WTC11 (cell line): ENCODE measurements at regions not wholly inside any gene's neighbourhood (a gene's known extent, or its start where the extent isn't known, plus 50 kb on each side); places are given as distances from the start of the nearest gene placed in this dataset.

Experiments
- ATAC-seq: fragments of 200-7000 bp; cut with Tn5 transposase; 2 replicates; pipeline ENCODE4 v1.10.0; 2021; ENCODE audit warnings: mild to moderate bottlenecking, moderate library complexity
- CTCF ChIA-PET: fragments of 300-600 bp; sonication (Branson Sonifier 250); formaldehyde crosslinking; loops from one replicate; lab custom pipeline; 2021; ENCODE audit warnings: antibody characterized with exemption; lab: Charles Lee
- POLR2A ChIA-PET: fragments of 350-600 bp; sonication (Branson Sonifier 250); formaldehyde crosslinking; loops from one replicate; lab custom pipeline; 2021; ENCODE audit warnings: antibody characterized with exemption; lab: Charles Lee
- DNase-seq: peaks from one replicate; pipeline ENCODE4 v3.0.0; 2021; ENCODE audit warnings: low spot score
- H3K27ac Mint-ChIP-seq: 2 replicates; pipeline ENCODE4 v1.8.0; 2021; ENCODE audit warnings: mixed read lengths
- H3K27me3 Mint-ChIP-seq: 2 replicates; pipeline ENCODE4 v1.8.0; 2021; ENCODE audit warnings: low read depth, mild to moderate bottlenecking, moderate library complexity, mixed read lengths
- H3K36me3 Mint-ChIP-seq: 2 replicates; pipeline ENCODE4 v1.8.0; 2021; ENCODE audit warnings: mixed read lengths
- H3K4me1 Mint-ChIP-seq: 2 replicates; pipeline ENCODE4 v1.8.0; 2022; ENCODE audit warnings: mixed read lengths
- H3K4me3 Mint-ChIP-seq: 2 replicates; pipeline ENCODE4 v1.8.0; 2021; ENCODE audit warnings: mild to moderate bottlenecking, moderate library complexity, mixed read lengths
- H3K9me3 Mint-ChIP-seq: 2 replicates; pipeline ENCODE4 v1.8.0; 2021; ENCODE audit warnings: mixed read lengths
- CDX4 ChIP-seq: fragments of 250-450 bp; sonication (Bioruptor Pico); IDR thresholded peaks from 2 replicates; pipeline ENCODE4 v1.9.0; 2021; ENCODE audit warnings: moderate library complexity, mild to moderate bottlenecking, inconsistent platforms, borderline replicate concordance
- MXD4 ChIP-seq: fragments of 250-450 bp; sonication (Bioruptor Pico); IDR thresholded peaks from 2 replicates; pipeline ENCODE4 v1.8.0; 2021; ENCODE audit warnings: mild to moderate bottlenecking, moderate library complexity, borderline replicate concordance
- NFATC4 ChIP-seq: fragments of 250-450 bp; sonication (Bioruptor Pico); IDR thresholded peaks from 2 replicates; pipeline ENCODE4 v1.9.0; 2021; ENCODE audit warnings: mild to moderate bottlenecking
- NFYB ChIP-seq: sonication (generic); formaldehyde crosslinking; conservative IDR thresholded peaks from 2 replicates; pipeline ENCODE4 v1.8.0; 2022; ENCODE audit warnings: low read depth, missing genetic modification reagents
- NR2C2 ChIP-seq: sonication (generic); formaldehyde crosslinking; IDR thresholded peaks from 2 replicates; pipeline ENCODE4 v1.8.0; 2022; ENCODE audit warnings: mild to moderate bottlenecking, missing genetic modification reagents
- PRRX2 ChIP-seq: fragments of 250-450 bp; sonication (Bioruptor Pico); IDR thresholded peaks from 2 replicates; pipeline ENCODE4 v1.8.0; 2021; ENCODE audit warnings: mild to moderate bottlenecking
- RORB ChIP-seq: fragments of 250-450 bp; sonication (Bioruptor Pico); IDR thresholded peaks from 2 replicates; pipeline ENCODE4 v1.9.0; 2021; ENCODE audit warnings: mild to moderate bottlenecking
- SMAD4 ChIP-seq: sonication (generic); formaldehyde crosslinking; IDR thresholded peaks from 2 replicates; pipeline ENCODE4 v1.8.0; 2022; ENCODE audit warnings: mild to moderate bottlenecking, missing genetic modification reagents
- ZBTB21 ChIP-seq: sonication (generic); formaldehyde crosslinking; IDR thresholded peaks from 2 replicates; pipeline ENCODE4 v1.8.1; 2023; ENCODE audit warnings: mild to moderate bottlenecking, missing genetic modification reagents, borderline replicate concordance
- ZNF263 ChIP-seq: sonication (generic); formaldehyde crosslinking; IDR thresholded peaks from 2 replicates; pipeline ENCODE4 v1.8.1; 2022; ENCODE audit warnings: low read depth, mild to moderate bottlenecking, moderate library complexity, missing genetic modification reagents
- ZNF317 ChIP-seq: sonication (generic); formaldehyde crosslinking; IDR thresholded peaks from 2 replicates; pipeline ENCODE4 v1.8.1; 2023; ENCODE audit warnings: low read depth, mild to moderate bottlenecking, moderate library complexity, missing genetic modification reagents, borderline replicate concordance
- ZNF423 ChIP-seq: fragments of 250-450 bp; sonication (Bioruptor Pico); IDR thresholded peaks from 2 replicates; pipeline ENCODE4 v2.1.2; 2022; ENCODE audit warnings: mild to moderate bottlenecking, moderate library complexity
- ZNF671 ChIP-seq: fragments of 250-450 bp; sonication (Bioruptor Pico); IDR thresholded peaks from 2 replicates; pipeline ENCODE4 v1.8.0; 2021; ENCODE audit warnings: mild to moderate bottlenecking
- TF ChIP-seq, protein P1 (sequence below): fragments of 250-450 bp; sonication (Bioruptor Pico); IDR thresholded peaks from 2 replicates; pipeline ENCODE4 v1.9.0; 2021; ENCODE audit warnings: mild to moderate bottlenecking, borderline replicate concordance
- TF ChIP-seq, protein P2 (sequence below): sonication (generic); formaldehyde crosslinking; IDR thresholded peaks from 2 replicates; pipeline ENCODE4 v1.8.0; 2023; ENCODE audit warnings: missing genetic modification reagents
- TF ChIP-seq, protein P3 (sequence below): fragments of 250-450 bp; sonication (Bioruptor Pico); IDR thresholded peaks from 2 replicates; pipeline ENCODE4 v1.9.0; 2021; ENCODE audit warnings: mild to moderate bottlenecking
- TF ChIP-seq, protein P4 (sequence below): sonication (generic); formaldehyde crosslinking; conservative IDR thresholded peaks from 2 replicates; pipeline ENCODE4 v1.8.1; 2023; ENCODE audit warnings: mild to moderate bottlenecking, low read depth, missing genetic modification reagents, moderate library complexity
- TF ChIP-seq, protein P5 (sequence below): fragments of 250-450 bp; sonication (Bioruptor Pico); IDR thresholded peaks from 2 replicates; pipeline ENCODE4 v1.9.0; 2021; ENCODE audit warnings: mild to moderate bottlenecking

- Mint-ChIP-seq H3K4me1 (peaks cover 10% of the 10 kb centered on the region), H3K27me3 (no peaks in the 10 kb centered on the region)
- CTCF ChIA-PET = no interaction called here
These were observed 121.6 kb upstream of the PMEPA1 start for GRCh38 chr20:57831326-57831992.

GRCh38 chr20:57830515-57830895 lies 120.7 kb upstream of the PMEPA1 start:
- ATAC-seq = no peak
- Mint-ChIP-seq H3K4me3 (no peak overlapping the region), H3K27ac (no peak overlapping the region), H3K4me1 (peaks cover 6% of the 10 kb centered on the region), H3K9me3 (no peaks in the 10 kb centered on the region), H3K27me3 (no peaks in the 10 kb centered on the region), H3K36me3 (no peaks in the 10 kb centered on the region)
- no peak for TF ChIP-seq ZBTB21 (CRISPR knock-in tag)
- TF ChIP-seq ZNF317 (CRISPR knock-in tag) = no peak
- no peak for TF ChIP-seq ZNF263 (CRISPR knock-in tag)
- TF ChIP-seq CDX4 (CRISPR knock-in tag) = no peak
- TF ChIP-seq ZNF671 (CRISPR knock-in tag) = no peak
- TF ChIP-seq NFYB (CRISPR knock-in tag) = no peak
- TF ChIP-seq, protein P1, sequence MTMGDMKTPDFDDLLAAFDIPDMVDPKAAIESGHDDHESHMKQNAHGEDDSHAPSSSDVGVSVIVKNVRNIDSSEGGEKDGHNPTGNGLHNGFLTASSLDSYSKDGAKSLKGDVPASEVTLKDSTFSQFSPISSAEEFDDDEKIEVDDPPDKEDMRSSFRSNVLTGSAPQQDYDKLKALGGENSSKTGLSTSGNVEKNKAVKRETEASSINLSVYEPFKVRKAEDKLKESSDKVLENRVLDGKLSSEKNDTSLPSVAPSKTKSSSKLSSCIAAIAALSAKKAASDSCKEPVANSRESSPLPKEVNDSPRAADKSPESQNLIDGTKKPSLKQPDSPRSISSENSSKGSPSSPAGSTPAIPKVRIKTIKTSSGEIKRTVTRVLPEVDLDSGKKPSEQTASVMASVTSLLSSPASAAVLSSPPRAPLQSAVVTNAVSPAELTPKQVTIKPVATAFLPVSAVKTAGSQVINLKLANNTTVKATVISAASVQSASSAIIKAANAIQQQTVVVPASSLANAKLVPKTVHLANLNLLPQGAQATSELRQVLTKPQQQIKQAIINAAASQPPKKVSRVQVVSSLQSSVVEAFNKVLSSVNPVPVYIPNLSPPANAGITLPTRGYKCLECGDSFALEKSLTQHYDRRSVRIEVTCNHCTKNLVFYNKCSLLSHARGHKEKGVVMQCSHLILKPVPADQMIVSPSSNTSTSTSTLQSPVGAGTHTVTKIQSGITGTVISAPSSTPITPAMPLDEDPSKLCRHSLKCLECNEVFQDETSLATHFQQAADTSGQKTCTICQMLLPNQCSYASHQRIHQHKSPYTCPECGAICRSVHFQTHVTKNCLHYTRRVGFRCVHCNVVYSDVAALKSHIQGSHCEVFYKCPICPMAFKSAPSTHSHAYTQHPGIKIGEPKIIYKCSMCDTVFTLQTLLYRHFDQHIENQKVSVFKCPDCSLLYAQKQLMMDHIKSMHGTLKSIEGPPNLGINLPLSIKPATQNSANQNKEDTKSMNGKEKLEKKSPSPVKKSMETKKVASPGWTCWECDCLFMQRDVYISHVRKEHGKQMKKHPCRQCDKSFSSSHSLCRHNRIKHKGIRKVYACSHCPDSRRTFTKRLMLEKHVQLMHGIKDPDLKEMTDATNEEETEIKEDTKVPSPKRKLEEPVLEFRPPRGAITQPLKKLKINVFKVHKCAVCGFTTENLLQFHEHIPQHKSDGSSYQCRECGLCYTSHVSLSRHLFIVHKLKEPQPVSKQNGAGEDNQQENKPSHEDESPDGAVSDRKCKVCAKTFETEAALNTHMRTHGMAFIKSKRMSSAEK (CRISPR knock-in tag) = no peak
- TF ChIP-seq, protein P2, sequence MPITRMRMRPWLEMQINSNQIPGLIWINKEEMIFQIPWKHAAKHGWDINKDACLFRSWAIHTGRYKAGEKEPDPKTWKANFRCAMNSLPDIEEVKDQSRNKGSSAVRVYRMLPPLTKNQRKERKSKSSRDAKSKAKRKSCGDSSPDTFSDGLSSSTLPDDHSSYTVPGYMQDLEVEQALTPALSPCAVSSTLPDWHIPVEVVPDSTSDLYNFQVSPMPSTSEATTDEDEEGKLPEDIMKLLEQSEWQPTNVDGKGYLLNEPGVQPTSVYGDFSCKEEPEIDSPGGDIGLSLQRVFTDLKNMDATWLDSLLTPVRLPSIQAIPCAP (CRISPR knock-in tag) = no peak
- TF ChIP-seq, protein P3, sequence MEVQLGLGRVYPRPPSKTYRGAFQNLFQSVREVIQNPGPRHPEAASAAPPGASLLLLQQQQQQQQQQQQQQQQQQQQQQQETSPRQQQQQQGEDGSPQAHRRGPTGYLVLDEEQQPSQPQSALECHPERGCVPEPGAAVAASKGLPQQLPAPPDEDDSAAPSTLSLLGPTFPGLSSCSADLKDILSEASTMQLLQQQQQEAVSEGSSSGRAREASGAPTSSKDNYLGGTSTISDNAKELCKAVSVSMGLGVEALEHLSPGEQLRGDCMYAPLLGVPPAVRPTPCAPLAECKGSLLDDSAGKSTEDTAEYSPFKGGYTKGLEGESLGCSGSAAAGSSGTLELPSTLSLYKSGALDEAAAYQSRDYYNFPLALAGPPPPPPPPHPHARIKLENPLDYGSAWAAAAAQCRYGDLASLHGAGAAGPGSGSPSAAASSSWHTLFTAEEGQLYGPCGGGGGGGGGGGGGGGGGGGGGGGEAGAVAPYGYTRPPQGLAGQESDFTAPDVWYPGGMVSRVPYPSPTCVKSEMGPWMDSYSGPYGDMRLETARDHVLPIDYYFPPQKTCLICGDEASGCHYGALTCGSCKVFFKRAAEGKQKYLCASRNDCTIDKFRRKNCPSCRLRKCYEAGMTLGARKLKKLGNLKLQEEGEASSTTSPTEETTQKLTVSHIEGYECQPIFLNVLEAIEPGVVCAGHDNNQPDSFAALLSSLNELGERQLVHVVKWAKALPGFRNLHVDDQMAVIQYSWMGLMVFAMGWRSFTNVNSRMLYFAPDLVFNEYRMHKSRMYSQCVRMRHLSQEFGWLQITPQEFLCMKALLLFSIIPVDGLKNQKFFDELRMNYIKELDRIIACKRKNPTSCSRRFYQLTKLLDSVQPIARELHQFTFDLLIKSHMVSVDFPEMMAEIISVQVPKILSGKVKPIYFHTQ (CRISPR knock-in tag) = no peak
- CTCF ChIA-PET = interaction anchor here (1.0 kb wide), 1 partner anchor 208 kb away, joined by 3 read pairs; no protein-coding TSS in a partner anchor
- POLR2A ChIA-PET = no interaction called here
- no peak for DNase-seq

More at GRCh38 chr20:57831326-57831992, 121.6 kb upstream of the PMEPA1 start:
- Mint-ChIP-seq H3K4me3 (no peak overlapping the region), H3K9me3 (no peaks in the 10 kb centered on the region), H3K36me3 (no peaks in the 10 kb centered on the region), H3K27ac (no peak overlapping the region)
- POLR2A ChIA-PET = no interaction called here
- DNase-seq (no peak), ATAC-seq (no peak)
- TF ChIP-seq NFATC4 (CRISPR knock-in tag) (no peak), NR2C2 (CRISPR knock-in tag) (no peak), ZNF423 (CRISPR knock-in tag) (no peak), RORB (CRISPR knock-in tag) (no peak), ZNF317 (CRISPR knock-in tag) (no peak), SMAD4 (CRISPR knock-in tag) (no peak), PRRX2 (CRISPR knock-in tag) (no peak), MXD4 (CRISPR knock-in tag) (no peak)
- TF ChIP-seq, protein P4, sequence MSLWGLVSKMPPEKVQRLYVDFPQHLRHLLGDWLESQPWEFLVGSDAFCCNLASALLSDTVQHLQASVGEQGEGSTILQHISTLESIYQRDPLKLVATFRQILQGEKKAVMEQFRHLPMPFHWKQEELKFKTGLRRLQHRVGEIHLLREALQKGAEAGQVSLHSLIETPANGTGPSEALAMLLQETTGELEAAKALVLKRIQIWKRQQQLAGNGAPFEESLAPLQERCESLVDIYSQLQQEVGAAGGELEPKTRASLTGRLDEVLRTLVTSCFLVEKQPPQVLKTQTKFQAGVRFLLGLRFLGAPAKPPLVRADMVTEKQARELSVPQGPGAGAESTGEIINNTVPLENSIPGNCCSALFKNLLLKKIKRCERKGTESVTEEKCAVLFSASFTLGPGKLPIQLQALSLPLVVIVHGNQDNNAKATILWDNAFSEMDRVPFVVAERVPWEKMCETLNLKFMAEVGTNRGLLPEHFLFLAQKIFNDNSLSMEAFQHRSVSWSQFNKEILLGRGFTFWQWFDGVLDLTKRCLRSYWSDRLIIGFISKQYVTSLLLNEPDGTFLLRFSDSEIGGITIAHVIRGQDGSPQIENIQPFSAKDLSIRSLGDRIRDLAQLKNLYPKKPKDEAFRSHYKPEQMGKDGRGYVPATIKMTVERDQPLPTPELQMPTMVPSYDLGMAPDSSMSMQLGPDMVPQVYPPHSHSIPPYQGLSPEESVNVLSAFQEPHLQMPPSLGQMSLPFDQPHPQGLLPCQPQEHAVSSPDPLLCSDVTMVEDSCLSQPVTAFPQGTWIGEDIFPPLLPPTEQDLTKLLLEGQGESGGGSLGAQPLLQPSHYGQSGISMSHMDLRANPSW = no peak
- TF ChIP-seq, protein P5, sequence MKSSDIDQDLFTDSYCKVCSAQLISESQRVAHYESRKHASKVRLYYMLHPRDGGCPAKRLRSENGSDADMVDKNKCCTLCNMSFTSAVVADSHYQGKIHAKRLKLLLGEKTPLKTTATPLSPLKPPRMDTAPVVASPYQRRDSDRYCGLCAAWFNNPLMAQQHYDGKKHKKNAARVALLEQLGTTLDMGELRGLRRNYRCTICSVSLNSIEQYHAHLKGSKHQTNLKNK (CRISPR knock-in tag) = no peak
